Loucy (cell line): ENCODE measurements at regions not wholly inside any gene's neighbourhood (a gene's known extent, or its start where the extent isn't known, plus 50 kb on each side); places are given as distances from the start of the nearest gene placed in this dataset.

Experiments
- CTCF ChIP-seq: fragments of 200-600 bp; sonication (generic); conservative IDR thresholded peaks from 2 replicates; pipeline ENCODE4 v1.5.1; 2014; ENCODE audit warnings: mild to moderate bottlenecking, antibody characterized with exemption, low read length
- EZH2phosphoT487 ChIP-seq: fragments of 200-600 bp; IDR thresholded peaks from 2 replicates; pipeline ENCODE4 v1.6.1; 2018; ENCODE audit warnings: antibody characterized with exemption, mild to moderate bottlenecking, moderate library complexity, borderline replicate concordance

- TF ChIP-seq CTCF (no peak), EZH2phosphoT487 (no peak)
Observed at GRCh38 chr10:5299950-5300349, 64.8 kb upstream of the UCN3 start.
